ENCODE measurements at regions not wholly inside any gene's neighbourhood (a gene's known extent, or its start where the extent isn't known, plus 50 kb on each side); places are given as distances from the start of the nearest gene placed in this dataset.

- H4K20me1 ChIP-seq (ENCODE audit: insufficient read depth, low read length, poor library complexity, severe bottlenecking), result no peaks in the 10 kb centered on the region
- H3K27me3 ChIP-seq (ENCODE audit: insufficient read depth, low read length, poor library complexity, severe bottlenecking), result no peaks in the 10 kb centered on the region
- TF ChIP-seq EZH2phosphoT487 (IDR thresholded peaks at IDR 0.05; ENCODE audit: borderline replicate concordance), result no peak
These were observed 952.1 kb downstream of the SLITRK6 start for GRCh38 chr13:84847107-84847506.

GRCh38 chr13:84845907-84846619, 953.2 kb downstream of the SLITRK6 start:
- H3K4me2 ChIP-seq (ENCODE audit: low read depth, low read length, poor library complexity, severe bottlenecking), result no peak overlapping the region
- no peak overlapping the region for H3K9ac ChIP-seq (ENCODE audit: low read depth, low read length, poor library complexity, severe bottlenecking)
- no peaks in the 10 kb centered on the region for H3K79me2 ChIP-seq (ENCODE audit: insufficient read depth, low read length)
- H3K27me3 ChIP-seq (ENCODE audit: insufficient read depth, low read length, poor library complexity, severe bottlenecking), result no peaks in the 10 kb centered on the region
- TF ChIP-seq EZH2phosphoT487 (IDR thresholded peaks at IDR 0.05; ENCODE audit: borderline replicate concordance) (no peak), CTCF (conservative IDR thresholded peaks at IDR 0.05; ENCODE audit: low read length) (no peak)
- no peaks in the 10 kb centered on the region for H3K9me2 ChIP-seq (replicated peaks; ENCODE audit: low read depth, low read length)
- H3K4me3 ChIP-seq (ENCODE audit: low read length, poor library complexity, severe bottlenecking), result no peak overlapping the region
- H3F3A ChIP-seq (ENCODE audit: low read depth), result no peaks in the 10 kb centered on the region
- no peaks in the 10 kb centered on the region for H3K4me1 ChIP-seq (ENCODE audit: insufficient read depth, low read length, poor library complexity, severe bottlenecking)
- no peaks in the 10 kb centered on the region for H3K36me3 ChIP-seq (ENCODE audit: insufficient read depth, low read length)
- no peaks in the 10 kb centered on the region for H4K20me1 ChIP-seq (ENCODE audit: insufficient read depth, low read length, poor library complexity, severe bottlenecking)
- H2AFZ ChIP-seq (ENCODE audit: low read length), result no peak overlapping the region
- no peaks in the 10 kb centered on the region for H3K9me3 ChIP-seq (ENCODE audit: insufficient read depth, low read depth, low read length)

More at GRCh38 chr13:84847107-84847506, 952.1 kb downstream of the SLITRK6 start:
- Histone ChIP-seq H3K9ac (ENCODE audit: low read depth, low read length, poor library complexity, severe bottlenecking) (no peak overlapping the region), H3K4me2 (ENCODE audit: low read depth, low read length, poor library complexity, severe bottlenecking) (no peak overlapping the region), H3K9me3 (ENCODE audit: insufficient read depth, low read depth, low read length) (no peaks in the 10 kb centered on the region), H3K36me3 (ENCODE audit: insufficient read depth, low read length) (no peaks in the 10 kb centered on the region), H3F3A (ENCODE audit: low read depth) (no peaks in the 10 kb centered on the region), H3K4me1 (ENCODE audit: insufficient read depth, low read length, poor library complexity, severe bottlenecking) (no peaks in the 10 kb centered on the region), H3K4me3 (ENCODE audit: low read length, poor library complexity, severe bottlenecking) (no peak overlapping the region), H3K9me2 (replicated peaks; ENCODE audit: low read depth, low read length) (no peaks in the 10 kb centered on the region), H2AFZ (ENCODE audit: low read length) (no peak overlapping the region), H3K79me2 (ENCODE audit: insufficient read depth, low read length) (no peaks in the 10 kb centered on the region)

GRCh38 chr13:84844473-84844872, 954.7 kb downstream of the SLITRK6 start:
- no peaks in the 10 kb centered on the region for H3K27me3 ChIP-seq (ENCODE audit: insufficient read depth, low read length, poor library complexity, severe bottlenecking)
- no peaks in the 10 kb centered on the region for H3K36me3 ChIP-seq (ENCODE audit: insufficient read depth, low read length)
- H3F3A ChIP-seq (ENCODE audit: low read depth), result no peaks in the 10 kb centered on the region
- no peaks in the 10 kb centered on the region for H4K20me1 ChIP-seq (ENCODE audit: insufficient read depth, low read length, poor library complexity, severe bottlenecking)
- no peaks in the 10 kb centered on the region for H3K9me2 ChIP-seq (replicated peaks; ENCODE audit: low read depth, low read length)
- H2AFZ ChIP-seq (ENCODE audit: low read length), result no peak overlapping the region
- TF ChIP-seq CTCF (conservative IDR thresholded peaks at IDR 0.05; ENCODE audit: low read length) (peak; percentile 74), EZH2phosphoT487 (IDR thresholded peaks at IDR 0.05; ENCODE audit: borderline replicate concordance) (no peak)
- no peaks in the 10 kb centered on the region for H3K4me1 ChIP-seq (ENCODE audit: insufficient read depth, low read length, poor library complexity, severe bottlenecking)
- no peaks in the 10 kb centered on the region for H3K9me3 ChIP-seq (ENCODE audit: insufficient read depth, low read depth, low read length)
- H3K79me2 ChIP-seq (ENCODE audit: insufficient read depth, low read length), result no peaks in the 10 kb centered on the region
- H3K4me3 ChIP-seq (ENCODE audit: low read length, poor library complexity, severe bottlenecking), result no peak overlapping the region
- H3K4me2 ChIP-seq (ENCODE audit: low read depth, low read length, poor library complexity, severe bottlenecking), result no peak overlapping the region
- no peak overlapping the region for H3K9ac ChIP-seq (ENCODE audit: low read depth, low read length, poor library complexity, severe bottlenecking)

GRCh38 chr13:84843368-84843767, 955.9 kb downstream of the SLITRK6 start:
- Histone ChIP-seq H3K9me2 (replicated peaks; ENCODE audit: low read depth, low read length) (no peaks in the 10 kb centered on the region), H4K20me1 (ENCODE audit: insufficient read depth, low read length, poor library complexity, severe bottlenecking) (no peaks in the 10 kb centered on the region)
- TF ChIP-seq CTCF (conservative IDR thresholded peaks at IDR 0.05; ENCODE audit: low read length), result no peak
- no peak for TF ChIP-seq EZH2phosphoT487 (IDR thresholded peaks at IDR 0.05; ENCODE audit: borderline replicate concordance)

More at GRCh38 chr13:84843368-84843767, 955.9 kb downstream of the SLITRK6 start:
- Histone ChIP-seq H3K27me3 (ENCODE audit: insufficient read depth, low read length, poor library complexity, severe bottlenecking) (no peaks in the 10 kb centered on the region), H2AFZ (ENCODE audit: low read length) (no peak overlapping the region), H3F3A (ENCODE audit: low read depth) (no peaks in the 10 kb centered on the region), H3K4me2 (ENCODE audit: low read depth, low read length, poor library complexity, severe bottlenecking) (no peak overlapping the region), H3K9me3 (ENCODE audit: insufficient read depth, low read depth, low read length) (no peaks in the 10 kb centered on the region), H3K9ac (ENCODE audit: low read depth, low read length, poor library complexity, severe bottlenecking) (no peak overlapping the region), H3K4me3 (ENCODE audit: low read length, poor library complexity, severe bottlenecking) (no peak overlapping the region), H3K36me3 (ENCODE audit: insufficient read depth, low read length) (no peaks in the 10 kb centered on the region), H3K79me2 (ENCODE audit: insufficient read depth, low read length) (no peaks in the 10 kb centered on the region), H3K4me1 (ENCODE audit: insufficient read depth, low read length, poor library complexity, severe bottlenecking) (no peaks in the 10 kb centered on the region)
